HepG2 (cell line): ENCODE measurements at regions not wholly inside any gene's neighbourhood (a gene's known extent, or its start where the extent isn't known, plus 50 kb on each side); places are given as distances from the start of the nearest gene placed in this dataset.
"Not testable (repeated sequence)": the region's sequence is repeated elsewhere in the genome, so short reads cannot be mapped to it uniquely, and the experiment has no call there.

Experiments
- ATAC-seq: fragments of 200-7000 bp; cut with Tn5 transposase; 3 replicates; pipeline ENCODE4 v1.9.1; 2020; ENCODE audit warnings: mild to moderate bottlenecking, moderate library complexity
- BruUV-seq: library from RNA; stranded (reverse); fragments of 400-500 nt; replicated peaks from 2 replicates; lab custom pipeline; 2021; lab: Mats Ljungman, UMichigan
- CTCF ChIA-PET: fragments of 300-600 bp; formaldehyde crosslinking; extraction: SDS; loops from one replicate; lab custom pipeline; 2021; ENCODE audit warnings: low total read pairs, inconsistent platforms, low intra/inter-chr PET ratio; lab: Yijun Ruan, JAX
- POLR2A ChIA-PET: fragments of 350-600 bp; sonication (Branson Sonifier 250); formaldehyde crosslinking; loops from one replicate; lab custom pipeline; 2020; ENCODE audit warnings: antibody characterized with exemption, inconsistent platforms; lab: Yijun Ruan, JAX
- DNase-seq: peaks from one replicate; pipeline ENCODE4 v3.0.0-alpha.2; 2015; ENCODE audit warnings: low spot score
- FAIRE-seq: peaks from 3 replicates; lab custom pipeline; 2011; peaks lifted over from hg19 to GRCh38; lab: Jason Lieb, UNC
- H2AFZ ChIP-seq: one replicate; pipeline ENCODE4 v1.6.1; 2011; ENCODE audit warnings: low read length, inconsistent platforms
- H3K27ac ChIP-seq: fragments of 300-600 bp; 3 replicates; pipeline ENCODE4 v1.8.0; 2011; ENCODE audit warnings: mixed run types, mild to moderate bottlenecking, mixed read lengths, low read length, inconsistent platforms; ENCODE audit not compliant: insufficient read depth; ENCODE audit errors: extremely low read length
- H3K27me3 ChIP-seq, 2 experiments: fragments of 200-600 bp in 1 of 2; 2 replicates in 1 of 2; 3 replicates in 1 of 2; pipeline versions ENCODE4 v1.6.0 to v1.8.0; 2011; ENCODE audit warnings: low read length in 2 of 2, mild to moderate bottlenecking in 2 of 2, moderate library complexity in 2 of 2, inconsistent platforms in 1 of 2; ENCODE audit not compliant: insufficient read depth in 2 of 2, control insufficient read depth in 1 of 2
- H3K36me3 ChIP-seq, 2 experiments: fragments of 200-600 bp in 1 of 2; replicated peaks in 1 of 2; 2 replicates in 1 of 2; 3 replicates in 1 of 2; pipeline versions ENCODE4 v1.5.1 to v1.8.0; 2011; ENCODE audit warnings: low read length in 2 of 2, inconsistent platforms in 1 of 2; ENCODE audit not compliant: insufficient read depth in 2 of 2, control insufficient read depth in 1 of 2
- H3K4me1 ChIP-seq: 2 replicates; pipeline ENCODE4 v1.5.1; 2012; ENCODE audit warnings: low read length, inconsistent platforms; ENCODE audit not compliant: insufficient read depth
- H3K4me2 ChIP-seq: 2 replicates; pipeline ENCODE4 v1.6.0; 2011; ENCODE audit warnings: low read depth, low read length, inconsistent platforms
- H3K4me3 ChIP-seq, 3 experiments: fragments of 200-600 bp in 1 of 3; sonication (generic), shearing (Covaris generic) in 1 of 3; replicated peaks in 1 of 3; 2 replicates each; pipeline ENCODE4 v1.5.1; 2011 to 2016; ENCODE audit warnings: low read length in 3 of 3, inconsistent platforms in 2 of 3, low read depth in 2 of 3, mild to moderate bottlenecking in 2 of 3, control low read depth in 1 of 3, mixed read lengths in 1 of 3; ENCODE audit not compliant: insufficient read depth in 1 of 3
- H3K79me2 ChIP-seq: one replicate; pipeline ENCODE4 v1.6.1; 2011; ENCODE audit warnings: low read length, inconsistent platforms; ENCODE audit not compliant: insufficient read depth
- H3K9ac ChIP-seq: 2 replicates; pipeline ENCODE4 v1.6.0; 2011; ENCODE audit warnings: mild to moderate bottlenecking, low read depth, low read length, inconsistent platforms; ENCODE audit not compliant: insufficient read depth
- H3K9me3 ChIP-seq: 2 replicates; pipeline ENCODE4 v1.5.1; 2012; ENCODE audit warnings: mild to moderate bottlenecking, low read length
- H4K20me1 ChIP-seq: 2 replicates; pipeline ENCODE4 v1.6.0; 2011; ENCODE audit warnings: inconsistent platforms, mild to moderate bottlenecking, low read length, moderate library complexity; ENCODE audit not compliant: insufficient read depth
- ATF7 ChIP-seq, 2 experiments: fragments of 450-650 bp in 1 of 2; sonication (generic) in 1 of 2; formaldehyde crosslinking in 1 of 2; IDR thresholded peaks; 2 replicates each; pipeline versions ENCODE4 v1.4.0 to v1.6.1; 2016 to 2020; ENCODE audit warnings: antibody characterized with exemption in 1 of 2, mild to moderate bottlenecking in 1 of 2, missing genetic modification reagents in 1 of 2
- CHCHD3 ChIP-seq: sonication (generic); formaldehyde crosslinking; IDR thresholded peaks from 2 replicates; pipeline ENCODE4 v1.8.0; 2022; ENCODE audit warnings: mild to moderate bottlenecking, missing genetic modification reagents, moderate library complexity
- RAD51 ChIP-seq: fragments of 450-650 bp; IDR thresholded peaks from 2 replicates; pipeline ENCODE4 v1.6.1; 2016; ENCODE audit warnings: borderline replicate concordance
- ZSCAN22 ChIP-seq: sonication (generic); formaldehyde crosslinking; IDR thresholded peaks from 2 replicates; pipeline ENCODE4 v1.4.0; 2020; ENCODE audit warnings: mild to moderate bottlenecking, missing genetic modification reagents
- WGBS: methylation state at CpG from one replicate; pipeline ENCODE4 v1.1.6; 2017; ENCODE audit warnings: low lambda C conversion rate; 5-methylcytosine and 5-hydroxymethylcytosine counted together
- in situ Hi-C: cut with HindIII; loops from 2 replicates; pipeline ENCODE4 v1.10.0; 2017; ENCODE audit warnings: low pct_unique_long_range_greater_than_20kb; ENCODE audit not compliant: extremely low pct_ligation_motif_present
- intact Hi-C: fragments of 100-400 bp; cut with micrococcal nuclease; formaldehyde crosslinking; loops from one replicate; pipeline ENCODE4 v1.10.0; 2022; ENCODE audit not compliant: unreplicated experiment

- POLR2A ChIA-PET, result no interaction called here
- FAIRE-seq, result no peak
These were observed 250.1 kb upstream of the SGCD start for GRCh38 chr5:156076912-156077311.

GRCh38 chr5:156087577-156088110 is 239.3 kb upstream of the SGCD start:
- intact Hi-C loops, result no loop called here
- no TSS peak for BruUV-seq

More at GRCh38 chr5:156076912-156077311, 250.1 kb upstream of the SGCD start:
- no TSS peak for BruUV-seq
- ATAC-seq (no peak), DNase-seq (no peak)
- H3K9me3 ChIP-seq, result peaks cover 44% of the 10 kb centered on the region
- no peak overlapping the region for H2AFZ ChIP-seq
- no peaks in the 10 kb centered on the region for H3K36me3 ChIP-seq
- no peaks in the 10 kb centered on the region for H3K27me3 ChIP-seq
- in situ Hi-C loops (no loop called here), intact Hi-C loops (no loop called here)
- WGBS, result 2% methylated on average over 4 of the region's 4 CpGs
- no peaks in the 10 kb centered on the region for H3K4me1 ChIP-seq
- TF ChIP-seq RAD51 (peak; percentile 68), ZSCAN22 (no peak)
- H3K79me2 ChIP-seq, result no peaks in the 10 kb centered on the region
- no peak overlapping the region for H3K27ac ChIP-seq
- CTCF ChIA-PET, result no interaction called here
- no peak overlapping the region for H3K4me2 ChIP-seq
- no peak overlapping the region for H3K4me3 ChIP-seq
- no peak overlapping the region for H3K9ac ChIP-seq
- no peaks in the 10 kb centered on the region for H4K20me1 ChIP-seq

DNA sequence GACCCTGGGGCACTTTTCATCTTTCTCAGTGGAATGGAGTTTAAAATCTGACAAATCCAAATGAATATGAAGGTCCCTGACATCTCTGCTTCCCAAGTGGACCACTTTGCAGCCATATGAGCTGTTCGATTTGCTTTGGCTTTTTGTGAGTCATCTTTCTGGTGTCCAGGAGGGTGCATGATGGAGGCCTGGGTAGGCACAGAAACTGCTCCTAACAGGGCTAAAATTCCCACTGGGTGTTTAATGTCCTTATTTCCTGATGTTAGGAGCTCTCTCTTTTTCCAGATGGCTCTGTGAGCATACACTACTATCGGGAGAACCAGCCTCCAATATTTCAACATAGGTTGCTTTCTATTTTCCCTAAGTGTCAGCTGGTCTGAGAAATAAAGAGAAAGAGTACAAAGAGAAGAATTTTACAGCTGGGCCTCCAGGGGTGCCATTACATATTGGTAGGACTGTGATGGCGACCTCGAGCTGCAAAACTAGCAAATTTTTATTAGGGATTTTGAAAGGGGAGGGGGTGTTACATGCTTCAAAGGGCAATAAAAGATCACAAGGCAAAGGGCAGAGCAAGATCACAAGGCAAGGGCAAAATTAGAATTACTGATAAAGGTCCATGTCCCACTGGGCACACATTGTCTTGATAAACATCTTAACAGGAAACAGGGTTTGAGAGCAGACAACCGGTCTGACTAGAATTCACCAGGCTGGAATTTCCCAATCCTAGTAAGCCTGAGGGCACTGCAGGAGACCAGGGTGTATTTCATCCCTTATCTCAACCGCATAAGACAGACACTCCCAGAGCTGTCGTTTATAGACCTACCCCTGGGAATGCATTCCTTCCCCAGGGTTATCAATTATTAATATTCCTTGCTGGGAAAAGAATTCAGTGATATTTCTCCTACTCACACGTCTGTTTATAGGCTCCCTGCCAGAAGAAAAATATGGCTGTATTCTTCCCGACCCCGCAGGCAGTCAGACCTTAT is 236.7 kb upstream of the SGCD start:
- H4K20me1 ChIP-seq, H3K27me3 ChIP-seq, H3K36me3 ChIP-seq, CTCF ChIA-PET, POLR2A ChIA-PET, H2AFZ ChIP-seq, DNase-seq, in situ Hi-C loops, H3K9ac ChIP-seq, H3K27ac ChIP-seq, H3K4me2 ChIP-seq, ATAC-seq, BruUV-seq, H3K4me1 ChIP-seq, H3K79me2 ChIP-seq, intact Hi-C loops, H3K4me3 ChIP-seq, FAIRE-seq: not testable (repeated sequence)
- WGBS, result under 1% methylated on average over 8 of the region's 10 CpGs
- H3K9me3 ChIP-seq, result peaks cover 47% of the 10 kb centered on the region

More at GRCh38 chr5:156087577-156088110, 239.3 kb upstream of the SGCD start:
- 0 out of 2 replicates have a peak, but pooled peaks have one; percentile 12 for TF ChIP-seq ATF7 (IDR thresholded peaks at IDR 0.05)
- no peak for TF ChIP-seq ATF7 (CRISPR knock-in tag; IDR thresholded peaks at IDR 0.05)
- TF ChIP-seq CHCHD3 (CRISPR knock-in tag), result no peak
- Histone ChIP-seq H3K9ac (no peak overlapping the region), H3K79me2 (no peaks in the 10 kb centered on the region), H2AFZ (no peak overlapping the region), H3K27ac (no peak overlapping the region), H3K4me1 (no peaks in the 10 kb centered on the region), H3K9me3 (peaks cover 48% of the 10 kb centered on the region), H3K36me3 (no peaks in the 10 kb centered on the region), H3K27me3 (no peaks in the 10 kb centered on the region), H3K4me2 (no peak overlapping the region), H3K4me3 (no peak overlapping the region), H4K20me1 (no peaks in the 10 kb centered on the region)
- DNase-seq, result no peak
- no peak for FAIRE-seq
- ChIA-PET CTCF (no interaction called here), POLR2A (no interaction called here)
- no peak for ATAC-seq
- in situ Hi-C loops, result no loop called here
- WGBS, result 1% methylated on average over 5 of the region's 5 CpGs
